HG02588 (cell line): ENCODE measurements at regions not wholly inside any gene's neighbourhood (a gene's known extent, or its start where the extent isn't known, plus 50 kb on each side); places are given as distances from the start of the nearest gene placed in this dataset.

Experiments
- ATAC-seq: cut with Tn5 transposase; IDR thresholded peaks from one replicate; pipeline ENCODE4 v1.9.1; 2021; ENCODE audit warnings: mild to moderate bottlenecking, moderate library complexity; ENCODE audit not compliant: unreplicated experiment

DNA sequence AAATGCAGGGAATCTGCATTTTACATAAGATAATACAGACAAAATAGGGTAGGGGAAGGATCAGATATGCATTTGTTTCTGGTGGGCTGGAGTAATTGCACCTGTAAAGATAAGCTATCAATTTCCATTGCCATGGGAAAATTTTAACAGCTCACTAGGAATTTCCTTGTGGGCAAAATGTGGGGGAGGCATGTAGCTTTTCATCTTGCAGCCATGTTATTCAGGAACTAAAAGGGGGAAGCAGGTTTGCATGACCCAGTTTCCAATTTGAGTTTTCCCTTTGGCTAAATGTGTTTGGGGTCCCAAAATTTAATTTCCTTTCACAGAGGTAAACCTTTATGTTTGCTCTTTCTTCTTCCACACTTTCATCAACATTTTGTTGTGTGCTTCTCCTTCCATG, 624.4 kb downstream of the NYAP2 start:
- ATAC-seq = no peak

DNA sequence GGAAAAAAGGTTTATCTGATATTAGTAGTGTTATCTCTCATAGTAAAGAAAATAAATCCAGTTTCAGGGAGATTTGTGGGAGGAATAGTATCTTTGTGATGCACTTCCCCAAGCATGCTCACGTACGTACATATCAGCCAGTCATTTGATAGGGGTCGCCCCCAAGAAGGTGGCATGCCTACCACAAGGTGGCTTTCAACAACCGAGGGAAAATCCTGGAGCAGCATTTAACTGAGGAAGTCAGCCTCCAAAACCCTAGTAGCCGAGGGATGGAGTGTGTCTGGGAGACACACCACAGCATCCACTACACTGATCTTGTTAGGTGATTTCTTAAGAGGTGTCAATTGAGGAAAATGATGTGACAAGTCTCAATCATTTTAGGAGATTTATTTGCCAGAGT, 623.9 kb downstream of the NYAP2 start:
- ATAC-seq = no peak

DNA sequence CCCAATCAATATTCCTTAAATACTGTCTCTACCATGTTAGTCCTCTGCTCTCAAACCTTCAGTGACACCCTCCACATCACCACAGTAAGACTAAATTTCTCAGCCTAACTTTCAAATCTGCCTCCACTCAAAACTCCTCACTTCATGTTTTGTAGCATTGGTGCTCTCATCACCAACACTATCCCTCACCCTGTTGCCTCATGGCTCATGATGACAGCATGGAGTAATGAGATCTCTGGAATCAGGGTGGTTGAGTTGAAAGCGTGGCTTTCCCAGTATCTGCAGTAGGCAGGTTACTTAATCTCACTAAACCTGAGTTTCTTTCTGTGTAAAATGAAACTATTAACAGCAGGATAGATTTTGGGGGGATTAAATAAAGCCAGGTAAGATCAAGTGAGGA, 621.4 kb downstream of the NYAP2 start:
- no peak for ATAC-seq

DNA sequence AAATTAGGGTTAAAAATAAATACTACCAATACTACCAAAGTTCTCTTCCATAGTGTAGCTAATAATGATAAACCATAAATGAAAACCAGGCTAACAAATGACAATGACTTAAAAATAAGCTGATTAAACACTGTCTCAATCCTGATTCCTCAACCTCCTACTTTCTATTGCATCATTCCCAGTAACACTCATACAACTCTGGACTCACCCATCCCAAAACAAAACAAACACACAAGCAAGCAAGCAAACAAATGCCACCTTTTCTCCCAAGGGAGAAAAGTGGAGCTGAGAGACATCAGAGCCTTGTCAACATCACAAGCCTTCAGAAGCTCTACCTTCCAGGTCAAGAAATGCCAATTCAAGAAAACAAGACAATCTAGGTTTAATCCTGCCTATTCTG, 620.7 kb downstream of the NYAP2 start:
- no peak for ATAC-seq

DNA sequence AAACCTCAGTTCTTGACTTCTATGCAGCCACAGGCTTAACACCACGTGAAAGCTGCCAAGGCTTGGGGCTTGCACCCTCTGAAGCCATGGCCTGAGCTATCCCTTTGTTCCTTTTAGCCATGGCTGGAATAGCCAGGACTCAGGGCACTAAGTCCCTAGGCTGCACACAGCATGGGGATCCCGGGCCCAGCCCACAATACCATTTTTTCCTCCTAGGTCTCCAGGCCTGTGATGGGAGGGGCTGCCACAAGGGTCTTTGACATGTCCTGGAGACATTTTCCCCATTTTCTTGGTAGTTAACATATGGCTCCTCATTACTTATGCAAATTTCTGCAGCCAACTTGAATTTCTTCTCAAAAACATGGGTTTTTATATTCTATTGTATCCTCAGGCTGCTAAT, 619.1 kb downstream of the NYAP2 start:
- ATAC-seq = no peak

DNA sequence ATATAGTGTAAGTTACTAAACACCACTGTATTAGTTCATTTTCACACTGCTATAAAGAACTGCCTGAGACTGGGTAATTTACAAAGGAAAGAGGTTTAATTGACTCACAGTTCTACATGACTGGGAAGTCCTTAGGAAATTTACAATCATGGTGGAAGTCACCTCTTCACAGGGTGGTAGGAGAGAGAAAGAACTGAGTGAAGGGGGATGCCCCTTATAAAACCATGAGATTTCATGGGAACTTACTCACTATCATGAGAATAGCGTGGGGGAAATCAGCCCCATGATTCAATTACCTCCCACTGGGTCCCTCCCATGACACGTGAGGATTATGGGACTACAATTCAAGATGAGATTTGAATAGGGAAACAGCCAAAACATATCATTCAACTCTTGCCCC, 618.0 kb downstream of the NYAP2 start:
- no peak for ATAC-seq

DNA sequence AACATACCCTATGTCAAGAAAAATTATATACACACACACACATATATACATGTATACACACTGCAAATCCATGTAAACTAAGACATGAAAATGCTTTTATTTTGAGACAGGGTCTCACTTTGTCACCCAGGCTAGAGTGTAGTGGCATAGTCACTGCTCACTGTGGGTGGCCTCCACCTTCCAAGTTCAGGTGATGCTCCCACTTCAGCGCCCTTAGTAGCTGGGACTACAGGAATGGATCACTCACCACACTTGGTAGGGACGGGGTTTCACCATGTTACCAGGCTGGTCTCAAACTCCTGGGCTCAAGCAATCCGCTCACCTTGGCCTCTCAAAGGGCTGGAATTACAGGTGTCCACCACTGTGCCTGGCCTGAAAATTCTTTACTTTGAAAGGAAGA, 617.6 kb downstream of the NYAP2 start:
- no peak for ATAC-seq

DNA sequence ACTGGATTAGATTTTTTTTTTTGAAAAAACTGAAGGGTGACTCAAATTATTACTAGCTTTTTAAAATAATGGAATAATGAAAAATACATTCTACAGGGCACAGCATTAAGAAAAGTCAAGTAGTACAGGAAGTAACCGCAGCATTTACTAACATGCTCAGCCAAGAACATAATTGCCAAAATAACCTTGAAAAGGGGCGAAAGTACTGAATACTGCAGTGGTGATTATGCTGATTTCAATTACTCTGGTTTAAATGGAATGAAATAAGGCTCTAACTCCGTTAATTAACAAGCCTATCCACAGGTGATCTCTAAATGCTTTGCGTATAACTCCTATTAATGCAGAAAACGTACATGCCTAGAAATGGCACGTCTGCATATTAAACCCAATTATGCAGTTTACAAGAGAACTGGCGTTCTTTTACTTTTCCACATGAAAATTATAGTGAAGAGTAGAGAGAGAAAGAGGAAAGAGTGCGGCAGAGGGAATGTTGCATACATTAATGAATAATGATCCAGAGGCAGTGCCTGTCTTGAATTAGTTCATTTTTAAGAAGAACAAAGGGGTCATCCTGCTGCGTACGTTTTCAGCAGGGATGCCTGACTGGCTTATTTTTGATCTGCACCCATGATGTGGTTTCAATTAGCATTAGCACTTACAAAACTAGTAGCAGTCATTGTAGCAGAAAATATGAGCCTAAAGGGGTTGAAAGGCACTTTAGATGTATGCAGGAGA, 612.4 kb downstream of the NYAP2 start:
- ATAC-seq = no peak

DNA sequence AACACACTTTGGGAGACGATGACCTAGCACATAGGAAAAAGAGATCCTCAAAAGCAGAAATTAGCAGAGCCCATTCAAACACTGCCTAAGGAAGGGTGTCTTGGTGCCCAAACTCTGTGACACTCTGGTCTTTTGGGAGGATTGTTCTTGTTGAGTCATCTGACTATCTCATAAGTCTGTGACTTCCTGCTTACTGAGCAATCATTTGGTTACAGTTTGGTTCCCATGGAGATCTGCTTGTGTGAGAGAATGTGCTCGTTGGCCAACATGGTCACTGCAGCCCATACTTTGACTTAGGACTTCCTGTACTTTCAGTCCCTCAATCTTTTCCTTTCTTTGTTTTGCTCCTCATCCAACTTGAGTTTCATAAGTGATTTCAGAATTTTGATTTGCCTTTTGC, 602.9 kb downstream of the NYAP2 start:
- ATAC-seq = peak; percentile 51

DNA sequence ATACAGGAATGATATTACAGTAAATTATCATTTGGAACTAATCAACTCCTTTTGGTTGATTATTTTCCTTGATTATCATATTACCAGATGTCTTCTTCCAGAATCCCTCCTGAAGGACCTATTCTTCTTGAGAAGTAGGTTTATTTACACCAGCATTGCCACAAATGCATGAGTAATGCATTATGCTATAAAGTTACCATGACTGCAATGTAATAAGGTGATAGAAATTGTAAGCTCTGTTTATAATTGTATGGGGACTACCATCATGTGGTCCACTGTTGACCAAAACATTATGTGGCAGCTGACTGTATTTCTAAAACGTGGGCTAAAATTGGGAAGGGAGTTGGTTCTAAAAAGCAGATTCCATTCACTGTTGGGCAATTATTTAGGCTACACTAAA, 602.2 kb downstream of the NYAP2 start:
- ATAC-seq = no peak

DNA sequence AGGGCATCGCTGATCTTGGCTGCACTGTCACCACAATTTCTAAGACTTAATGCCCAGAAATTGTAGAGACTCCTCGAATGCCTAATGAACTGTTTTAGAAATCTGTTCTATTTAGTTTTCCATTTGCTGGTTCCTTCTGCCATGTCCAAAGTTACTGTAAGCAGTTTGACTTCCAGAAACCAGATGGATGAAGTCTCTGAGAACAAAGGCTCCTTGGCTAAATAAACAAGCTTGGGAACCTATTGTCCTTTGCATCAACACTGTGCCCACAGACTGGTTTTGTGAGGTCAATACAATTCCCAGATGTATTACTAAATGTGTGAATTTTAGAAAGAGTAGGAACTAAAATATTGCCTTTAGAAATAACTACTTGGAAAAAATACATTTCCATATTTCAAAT, 600.2 kb downstream of the NYAP2 start:
- no peak for ATAC-seq

DNA sequence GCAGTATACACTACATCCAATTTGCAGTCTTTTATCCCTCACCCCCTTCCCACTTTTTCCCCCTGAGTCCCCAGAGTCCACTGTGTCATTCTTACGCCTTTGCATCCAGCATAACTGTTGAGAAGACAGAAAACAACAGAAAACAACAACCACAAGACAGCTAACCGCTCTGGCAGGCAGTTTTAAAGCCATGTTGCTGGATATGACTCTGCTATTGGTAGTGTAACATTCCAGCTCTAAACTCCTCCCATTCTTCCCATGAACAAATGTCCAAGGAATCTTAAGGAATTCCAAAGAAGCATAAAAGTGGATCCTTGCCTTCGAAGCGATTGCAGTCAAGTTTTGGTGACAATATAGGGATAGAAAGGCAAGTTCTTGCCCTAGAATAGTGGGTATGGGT, 599.1 kb downstream of the NYAP2 start:
- ATAC-seq = no peak

DNA sequence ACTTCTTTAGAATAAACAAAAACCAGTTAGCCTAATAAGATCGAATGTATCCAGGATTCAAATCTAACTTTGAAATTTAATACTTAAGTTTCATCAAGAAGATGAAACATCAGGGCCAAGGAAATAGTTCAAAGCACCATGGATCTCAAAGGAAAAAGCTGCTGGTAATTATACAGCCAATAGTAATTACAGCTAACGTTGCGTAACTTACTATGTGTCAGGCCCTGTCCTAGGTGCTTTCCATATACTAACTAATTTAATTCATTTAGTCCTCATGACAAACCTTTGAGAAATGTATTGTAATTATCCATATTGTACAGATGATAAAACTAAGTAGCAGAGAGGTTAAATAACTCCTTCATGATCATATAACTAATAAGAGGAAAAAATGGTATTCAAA, 598.6 kb downstream of the NYAP2 start:
- no peak for ATAC-seq

DNA sequence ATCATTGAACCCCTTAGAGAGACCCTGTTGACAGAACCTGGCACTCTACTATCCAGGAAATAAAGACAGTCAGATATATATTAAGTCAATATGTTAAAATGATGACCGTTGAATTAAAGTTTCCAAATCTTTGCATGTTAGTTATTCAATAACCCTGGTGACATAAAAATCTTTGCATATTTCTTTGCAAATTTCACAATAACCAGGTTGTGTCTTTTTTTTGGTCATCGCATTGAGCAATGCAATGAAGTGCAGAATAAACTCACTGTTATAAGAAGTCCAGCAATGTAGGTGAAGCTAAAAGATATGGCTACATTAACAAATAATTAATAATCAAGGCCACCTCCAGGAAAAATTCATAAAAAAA, 596.9 kb downstream of the NYAP2 start:
- ATAC-seq = no peak

DNA sequence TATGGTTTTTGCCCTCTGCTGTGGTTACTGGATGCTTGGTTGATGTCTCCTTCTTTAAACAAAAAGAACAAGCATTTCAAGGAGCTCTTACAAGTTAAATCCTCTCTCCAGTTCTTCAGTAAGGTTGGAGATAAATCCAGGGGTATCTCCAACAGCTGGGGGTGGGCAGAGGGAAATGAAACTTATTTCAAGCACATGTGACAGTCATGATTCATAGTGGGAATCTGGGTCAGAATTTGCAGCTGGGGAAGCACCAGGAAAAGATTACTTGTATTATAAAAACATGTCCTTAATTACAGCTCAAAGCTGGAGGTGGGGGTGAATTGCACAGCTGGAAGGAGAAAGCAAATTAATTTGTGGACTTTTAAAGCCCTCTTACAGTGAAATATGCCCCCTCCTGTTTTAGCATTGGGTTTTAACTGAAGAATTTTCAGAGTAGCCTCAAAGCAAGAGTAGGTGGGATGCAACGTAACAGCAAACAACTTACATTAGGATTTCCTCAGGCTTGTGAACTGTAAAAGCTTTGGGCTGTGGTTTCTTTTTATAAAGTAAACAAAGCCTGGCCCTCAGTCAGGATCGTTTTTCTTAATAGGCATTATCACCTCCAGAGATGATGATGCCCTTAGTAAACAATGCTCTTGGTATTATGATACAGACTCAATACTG, 596.4 kb downstream of the NYAP2 start:
- no peak for ATAC-seq

DNA sequence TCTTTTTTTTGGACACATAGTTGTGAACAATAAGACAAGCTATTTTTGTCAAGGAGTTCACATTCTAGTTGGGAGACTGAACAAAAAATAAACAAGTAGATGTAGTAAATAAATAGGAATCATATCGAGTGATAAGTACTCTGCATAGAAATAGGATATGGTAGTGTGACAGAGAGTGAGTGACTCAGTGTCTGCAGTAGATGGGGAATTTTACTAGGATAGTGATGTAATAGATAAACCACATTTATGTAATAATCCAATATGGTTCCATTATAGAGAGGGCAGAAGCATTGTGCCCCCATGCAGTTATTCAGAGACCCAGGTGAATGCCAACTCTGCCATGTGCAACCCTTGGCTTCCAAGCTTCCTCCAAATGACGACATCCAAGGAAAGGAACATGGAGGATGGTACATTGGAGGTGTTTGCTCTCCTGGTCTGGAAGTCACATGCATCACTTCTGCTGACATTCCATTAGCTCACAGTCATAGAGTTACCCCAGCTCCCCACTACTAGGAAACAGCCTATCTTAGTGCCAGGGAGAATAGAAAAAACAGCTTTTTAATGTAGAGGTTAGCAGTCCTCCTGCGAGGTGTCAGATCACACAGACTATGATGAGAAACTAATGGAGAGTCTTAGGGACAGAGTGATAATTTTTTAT, 595.4 kb downstream of the NYAP2 start:
- no peak for ATAC-seq

DNA sequence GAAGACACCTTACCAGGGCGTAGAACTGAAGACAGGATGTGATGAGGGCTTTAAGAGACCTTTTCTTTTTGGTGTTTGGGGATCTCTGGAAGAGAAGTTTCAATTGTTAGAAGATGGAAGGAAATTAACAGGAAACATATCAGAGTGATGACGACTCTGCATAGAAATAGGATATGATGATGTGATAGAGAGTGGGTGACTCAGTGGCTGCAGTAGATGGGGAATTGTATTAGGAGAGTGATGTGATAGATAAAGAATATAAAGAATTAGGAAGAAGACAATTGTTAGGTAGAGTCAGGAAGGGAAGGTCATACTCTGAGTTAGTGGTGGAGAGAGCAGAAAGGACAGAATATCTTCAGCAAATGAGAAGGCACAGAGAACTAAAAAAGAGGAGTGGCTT, 593.9 kb downstream of the NYAP2 start:
- no peak for ATAC-seq

DNA sequence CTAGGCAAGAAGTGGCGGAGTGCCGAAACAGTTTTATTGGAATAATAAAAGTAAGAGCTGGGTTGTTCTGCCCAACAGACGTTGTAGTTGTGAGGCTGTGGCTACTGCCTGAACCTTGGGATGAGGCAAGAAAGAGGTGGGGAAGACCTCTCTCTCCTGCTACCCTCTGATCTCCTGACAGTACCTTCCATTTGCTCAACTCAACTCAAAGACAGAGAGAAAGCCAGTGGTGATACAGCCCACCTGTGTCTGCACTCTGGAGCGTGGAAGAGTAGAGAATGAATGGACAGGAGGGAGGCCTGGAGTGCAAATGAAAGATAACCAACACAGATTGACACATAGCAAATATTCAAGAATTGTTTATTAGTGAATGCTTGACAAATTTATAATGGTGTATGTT, 590.3 kb downstream of the NYAP2 start:
- no peak for ATAC-seq

DNA sequence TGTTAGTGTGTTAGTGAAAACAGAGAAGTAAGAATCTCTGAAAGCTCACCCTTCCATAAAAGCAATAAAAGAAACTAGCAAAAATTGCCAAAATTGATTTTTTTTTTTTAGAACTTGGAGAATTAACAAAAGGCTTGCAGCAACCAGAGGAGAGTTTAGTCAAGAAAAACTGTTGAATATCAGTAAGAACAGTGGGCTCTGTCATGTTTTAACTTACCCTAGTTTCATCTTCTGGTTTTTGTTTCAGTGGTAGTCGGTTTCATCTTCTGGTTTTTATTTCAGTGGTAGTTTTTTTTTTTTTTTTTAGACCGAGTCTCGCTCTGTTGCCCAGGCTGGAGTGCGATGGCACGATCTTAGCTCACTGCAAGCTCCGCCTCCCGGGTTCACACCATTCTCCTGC, 580.9 kb downstream of the NYAP2 start:
- no peak for ATAC-seq

DNA sequence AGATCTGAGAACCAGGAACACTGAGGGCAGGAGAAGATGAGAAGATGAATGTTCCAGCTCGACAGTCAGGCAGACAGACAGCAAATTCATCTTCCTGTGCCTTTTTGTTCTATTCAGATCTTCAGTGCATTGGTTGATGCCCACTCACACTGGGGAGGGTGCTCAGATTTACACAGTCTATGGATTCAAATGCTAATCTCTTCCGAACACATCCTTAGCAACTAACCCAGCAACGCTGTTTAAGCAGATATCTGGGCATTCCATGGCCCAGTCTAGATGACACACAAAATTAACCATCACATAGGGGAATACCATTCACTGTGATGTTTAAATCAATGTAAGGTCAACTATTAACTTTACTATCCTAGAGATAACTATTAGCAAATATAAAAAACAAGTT, 571.9 kb downstream of the NYAP2 start:
- no peak for ATAC-seq

DNA sequence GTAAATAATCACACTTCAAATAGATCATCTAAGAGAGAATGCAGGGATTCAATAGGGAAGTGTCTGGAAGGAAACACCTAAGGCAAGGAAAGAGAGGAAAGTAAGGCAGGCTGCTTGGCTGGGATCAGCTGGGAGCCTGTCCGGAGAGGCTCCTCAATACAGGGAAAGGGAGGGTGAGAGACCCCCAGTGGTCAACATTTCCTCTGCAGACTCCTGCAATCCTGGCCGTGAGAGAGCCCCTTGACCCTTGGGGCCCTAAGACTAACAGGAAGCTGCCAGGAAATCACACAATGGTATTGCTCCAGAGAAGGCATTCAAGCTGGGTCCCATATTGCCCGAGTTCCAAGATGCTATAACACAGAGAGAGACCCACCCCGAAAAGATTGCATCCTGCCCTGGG, 549.4 kb downstream of the NYAP2 start:
- no peak for ATAC-seq

DNA sequence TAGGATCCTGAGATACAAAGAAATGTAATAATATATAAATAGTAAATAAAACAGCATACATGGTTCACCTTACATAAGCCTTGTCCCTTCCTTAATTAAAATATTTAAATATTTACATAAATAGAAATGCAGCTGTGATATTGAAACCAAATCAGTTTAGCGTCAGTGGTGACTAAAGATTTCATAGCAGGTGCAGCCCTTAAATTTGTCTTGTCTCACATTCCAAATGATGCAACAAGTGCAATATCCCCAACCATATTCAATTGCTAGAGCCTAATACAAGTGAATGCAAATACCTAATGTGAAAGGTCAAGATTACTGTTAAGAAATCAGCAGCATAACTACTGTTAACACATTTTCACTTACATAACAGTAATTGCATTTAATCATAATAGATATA, 539.5 kb downstream of the NYAP2 start:
- ATAC-seq = no peak
